IMR-90 (cell line): ENCODE measurements at regions not wholly inside any gene's neighbourhood (a gene's known extent, or its start where the extent isn't known, plus 50 kb on each side); places are given as distances from the start of the nearest gene placed in this dataset.

Experiments
- ATAC-seq: fragments of 200-7000 bp; cut with Tn5 transposase; 2 replicates; pipeline ENCODE4 v1.9.1; 2020; ENCODE audit warnings: low read depth, mild to moderate bottlenecking, moderate library complexity
- BruUV-seq: library from RNA; stranded (reverse); fragments of 400-500 nt; replicated peaks from 2 replicates; lab custom pipeline; 2021; lab: Mats Ljungman, UMichigan
- CTCF ChIA-PET: fragments of 300-600 bp; formaldehyde crosslinking; extraction: SDS; loops from one replicate; lab custom pipeline; 2021; ENCODE audit warnings: antibody characterized with exemption; lab: Yijun Ruan, JAX
- POLR2A ChIA-PET: fragments of 300-600 bp; sonication (Branson Sonifier 250); formaldehyde crosslinking; loops from one replicate; lab custom pipeline; 2022; ENCODE audit warnings: antibody characterized with exemption; ENCODE audit not compliant: unreplicated experiment; lab: Charles Lee
- DNase-seq: peaks from one replicate; pipeline ENCODE4 v3.0.0; 2013
- H2AFZ ChIP-seq: replicated peaks from 2 replicates; pipeline ENCODE3; 2013; ENCODE audit warnings: low read length, mild to moderate bottlenecking; ENCODE audit not compliant: poor library complexity
- H2AK5ac ChIP-seq: 2 replicates; pipeline ENCODE4 v1.6.1; 2013; ENCODE audit warnings: low read depth, low read length, inconsistent platforms
- H2AK9ac ChIP-seq: replicated peaks from 2 replicates; pipeline ENCODE3; 2013; ENCODE audit warnings: mild to moderate bottlenecking, low read depth, low read length, moderate library complexity; ENCODE audit not compliant: poor library complexity
- H2BK120ac ChIP-seq: 2 replicates; pipeline ENCODE4 v1.6.1; 2013; ENCODE audit warnings: low read depth, low read length, inconsistent platforms
- H2BK15ac ChIP-seq: 3 replicates; pipeline ENCODE4 v1.6.1; 2013; ENCODE audit warnings: low read depth, low read length, inconsistent platforms
- H2BK20ac ChIP-seq: 2 replicates; pipeline ENCODE4 v1.6.1; 2013; ENCODE audit warnings: low read depth, mild to moderate bottlenecking, inconsistent platforms, low read length, moderate library complexity
- H2BK5ac ChIP-seq: 2 replicates; pipeline ENCODE4 v1.6.1; 2013; ENCODE audit warnings: mild to moderate bottlenecking, low read depth, low read length, inconsistent platforms; ENCODE audit not compliant: poor library complexity, severe bottlenecking
- H3K14ac ChIP-seq: replicated peaks from 2 replicates; pipeline ENCODE4 v1.6.1; 2013; ENCODE audit warnings: low read depth, low read length, inconsistent platforms
- H3K18ac ChIP-seq: 2 replicates; pipeline ENCODE4 v1.6.1; 2013; ENCODE audit warnings: low read depth, low read length, control low read depth
- H3K23ac ChIP-seq: 2 replicates; pipeline ENCODE4 v1.6.1; 2013; ENCODE audit warnings: low read depth, low read length, inconsistent platforms
- H3K27ac ChIP-seq: 2 replicates; pipeline ENCODE4 v1.5.1; 2013; ENCODE audit warnings: mild to moderate bottlenecking, control low read depth, low read length; ENCODE audit not compliant: insufficient read depth
- H3K27me3 ChIP-seq: 2 replicates; pipeline ENCODE4 v1.6.1; 2013; ENCODE audit warnings: low read length; ENCODE audit not compliant: control insufficient read depth, insufficient read depth
- H3K36me3 ChIP-seq: 2 replicates; pipeline ENCODE4 v1.6.1; 2013; ENCODE audit warnings: low read length, mixed read lengths; ENCODE audit not compliant: control insufficient read depth, insufficient read depth
- H3K4ac ChIP-seq: 2 replicates; pipeline ENCODE4 v1.6.1; 2013; ENCODE audit warnings: low read depth, low read length, inconsistent platforms
- H3K4me1 ChIP-seq: 2 replicates; pipeline ENCODE4 v1.6.1; 2013; ENCODE audit warnings: low read length, mixed read lengths; ENCODE audit not compliant: control insufficient read depth, insufficient read depth
- H3K4me2 ChIP-seq: 2 replicates; pipeline ENCODE4 v1.6.1; 2013; ENCODE audit warnings: low read depth, mild to moderate bottlenecking, control low read depth, low read length, moderate library complexity
- H3K4me3 ChIP-seq: 2 replicates; pipeline ENCODE4 v1.5.1; 2013; ENCODE audit warnings: low read depth, mild to moderate bottlenecking, control low read depth, low read length, moderate library complexity; ENCODE audit not compliant: insufficient read depth
- H3K56ac ChIP-seq: 2 replicates; pipeline ENCODE4 v1.6.1; 2013; ENCODE audit warnings: low read length, inconsistent platforms; ENCODE audit not compliant: insufficient read depth; ENCODE audit errors: extremely low read depth
- H3K79me1 ChIP-seq, 2 experiments: 2 replicates each; pipeline ENCODE4 v1.6.1; 2013; ENCODE audit warnings: low read length in 2 of 2, inconsistent platforms in 1 of 2, low read depth in 1 of 2
- H3K9ac ChIP-seq: 2 replicates; pipeline ENCODE4 v1.6.1; 2013; ENCODE audit warnings: low read depth, low read length, control low read depth
- H3K9me1 ChIP-seq: 2 replicates; pipeline ENCODE4 v1.6.1; 2013; ENCODE audit warnings: low read length, inconsistent platforms; ENCODE audit not compliant: insufficient read depth
- H3K9me3 ChIP-seq: 2 replicates; pipeline ENCODE4 v1.6.1; 2013; ENCODE audit warnings: low read length; ENCODE audit not compliant: control insufficient read depth, insufficient read depth
- H4K20me1 ChIP-seq: 2 replicates; pipeline ENCODE4 v1.6.1; 2013; ENCODE audit warnings: low read length, inconsistent platforms; ENCODE audit not compliant: insufficient read depth
- H4K5ac ChIP-seq: 2 replicates; pipeline ENCODE4 v1.6.1; 2013; ENCODE audit warnings: mild to moderate bottlenecking, low read depth, low read length, control low read depth
- H4K8ac ChIP-seq, 2 experiments: 2 replicates each; pipeline ENCODE4 v1.6.1; 2013; ENCODE audit warnings: low read depth in 2 of 2, low read length in 2 of 2, control low read depth in 1 of 2, inconsistent platforms in 1 of 2
- H4K91ac ChIP-seq: 2 replicates; pipeline ENCODE4 v1.6.1; 2013; ENCODE audit warnings: low read depth, low read length, inconsistent platforms; ENCODE audit not compliant: insufficient read depth
- BHLHE40 ChIP-seq: fragments of 150-350 bp; IDR thresholded peaks from 2 replicates; pipeline ENCODE4 v1.6.1; 2016; ENCODE audit warnings: mild to moderate bottlenecking, low read depth, low read length
- CEBPB ChIP-seq: IDR thresholded peaks from 2 replicates; pipeline ENCODE4 v1.6.1; 2012; ENCODE audit warnings: low read depth, low read length, improper control_type of control experiment
- CHD1 ChIP-seq: IDR thresholded peaks from 2 replicates; pipeline ENCODE4 v1.6.1; 2012; ENCODE audit warnings: low read depth, low read length, improper control_type of control experiment
- CTCF ChIP-seq: conservative IDR thresholded peaks from 2 replicates; pipeline ENCODE4 v1.5.1; 2012; ENCODE audit warnings: mild to moderate bottlenecking, low read depth, low read length, improper control_type of control experiment
- ELK1 ChIP-seq: fragments of 150-350 bp; IDR thresholded peaks from 2 replicates; pipeline ENCODE4 v1.6.1; 2016; ENCODE audit warnings: low read depth, mild to moderate bottlenecking, low read length, moderate library complexity, borderline replicate concordance
- FOS ChIP-seq: fragments of 150-350 bp; IDR thresholded peaks from 2 replicates; pipeline ENCODE4 v1.6.1; 2016; ENCODE audit warnings: low read depth, low read length
- MXI1 ChIP-seq: IDR thresholded peaks from 2 replicates; pipeline ENCODE4 v1.6.1; 2012; ENCODE audit warnings: low read depth, mild to moderate bottlenecking, low read length, moderate library complexity, borderline replicate concordance
- NFE2L2 ChIP-seq: fragments of 150-350 bp; IDR thresholded peaks from 2 replicates; pipeline ENCODE4 v1.6.1; 2016; ENCODE audit warnings: low read depth, mild to moderate bottlenecking, low read length
- POLR2A ChIP-seq: IDR thresholded peaks from 2 replicates; pipeline ENCODE4 v1.6.1; 2012; ENCODE audit warnings: mild to moderate bottlenecking, low read depth, low read length
- RAD21 ChIP-seq: IDR thresholded peaks from 2 replicates; pipeline ENCODE4 v1.6.1; 2012; ENCODE audit warnings: low read length, improper control_type of control experiment
- RCOR1 ChIP-seq: IDR thresholded peaks from 2 replicates; pipeline ENCODE4 v1.6.1; 2012; ENCODE audit warnings: mild to moderate bottlenecking, low read length, improper control_type of control experiment; ENCODE audit not compliant: insufficient replicate concordance
- RFX5 ChIP-seq: IDR thresholded peaks from 2 replicates; pipeline ENCODE4 v1.8.0; 2012; ENCODE audit warnings: low read depth, mild to moderate bottlenecking, low read length, moderate library complexity
- SMC3 ChIP-seq: fragments of 150-350 bp; IDR thresholded peaks from 2 replicates; pipeline ENCODE4 v1.6.1; 2016; ENCODE audit warnings: low read depth, mild to moderate bottlenecking, antibody characterized with exemption, low read length, moderate library complexity
- USF2 ChIP-seq: fragments of 150-350 bp; IDR thresholded peaks from 2 replicates; pipeline ENCODE4 v1.6.1; 2017; ENCODE audit warnings: mild to moderate bottlenecking, antibody characterized with exemption, low read length, low read depth
- WGBS, 2 experiments: methylation state at CpG; one replicate each; pipeline versions ENCODE4 v1.1.5 to v1.1.7; 2013; ENCODE audit warnings: missing lambda C conversion rate in 2 of 2; ENCODE audit not compliant: insufficient read length in 1 of 2; ENCODE audit errors: extremely low coverage in 2 of 2; 5-methylcytosine and 5-hydroxymethylcytosine counted together
- dilution Hi-C: fragments of 300-500 bp; cut with HindIII; formaldehyde crosslinking; loops from one replicate; pipeline ENCODE4 v1.14.3; 2018; ENCODE audit warnings: low sequenced_read_pairs; ENCODE audit not compliant: unreplicated experiment
- in situ Hi-C: fragments of 300-500 bp; cut with MboI; formaldehyde crosslinking; loops from 3 replicates; pipeline ENCODE4 v1.14.3; 2019; ENCODE audit warnings: low sequenced_read_pairs, inconsistent platforms, mixed read lengths
- intact Hi-C: fragments of 100-400 bp; cut with micrococcal nuclease; formaldehyde crosslinking; loops from 2 replicates; pipeline ENCODE4 v1.10.0; 2022

- dilution Hi-C loops (no loop called here), intact Hi-C loops (no loop called here), in situ Hi-C loops (no loop called here)
- no peak overlapping the region for H3K9ac ChIP-seq
- BruUV-seq = no TSS peak
- no peak overlapping the region for H3K18ac ChIP-seq
- TF ChIP-seq MXI1 (no peak), RFX5 (no peak), BHLHE40 (no peak), ELK1 (no peak), CEBPB (no peak), RAD21 (no peak), USF2 (no peak), FOS (no peak), POLR2A (no peak), CHD1 (no peak), SMC3 (no peak), NFE2L2 (no peak), RCOR1 (no peak), CTCF (no peak)
- H4K8ac ChIP-seq = no peak overlapping the region
- CTCF ChIA-PET = no interaction called here
- H3K23ac ChIP-seq = no peak overlapping the region
- H4K5ac ChIP-seq = no peak overlapping the region
- no peaks in the 10 kb centered on the region for H3K27me3 ChIP-seq
- no peak overlapping the region for H3K4ac ChIP-seq
- no peak overlapping the region for H2AK9ac ChIP-seq
- H4K20me1 ChIP-seq = no peaks in the 10 kb centered on the region
- H2BK120ac ChIP-seq = no peak overlapping the region
- H3K27ac ChIP-seq = no peak overlapping the region
- no CpG with 5 or more reads among the region's 11 CpGs for WGBS, 2 experiments
- no peaks in the 10 kb centered on the region for H3K79me1 ChIP-seq
- H2BK5ac ChIP-seq = no peak overlapping the region
- no peaks in the 10 kb centered on the region; the same call in 1 of the 2 replicates for H3K9me3 ChIP-seq
- H3K4me3 ChIP-seq = no peak overlapping the region
- no peak overlapping the region for H2AFZ ChIP-seq
- no peak overlapping the region for H3K4me2 ChIP-seq
- ATAC-seq = no peak
- no peak overlapping the region for H3K56ac ChIP-seq
- H2BK15ac ChIP-seq = no peak overlapping the region
- no peak overlapping the region for H2BK20ac ChIP-seq
- no peak overlapping the region for H4K91ac ChIP-seq
- no peak overlapping the region for H2AK5ac ChIP-seq
- no peak overlapping the region for H3K14ac ChIP-seq
- POLR2A ChIA-PET = no interaction called here
- H3K36me3 ChIP-seq = no peaks in the 10 kb centered on the region
- no peak for DNase-seq
- no peaks in the 10 kb centered on the region for H3K9me1 ChIP-seq
- no peaks in the 10 kb centered on the region for H3K4me1 ChIP-seq
Observed at GRCh38 chrX:138996268-138996667, 284.8 kb upstream of the FGF13 start.
